RWPE2 (cell line): ENCODE measurements at regions not wholly inside any gene's neighbourhood (a gene's known extent, or its start where the extent isn't known, plus 50 kb on each side); places are given as distances from the start of the nearest gene placed in this dataset.

Experiments
- ATAC-seq: fragments of 200-7000 bp; cut with Tn5 transposase; 3 replicates; pipeline ENCODE4 v1.9.1; 2021; ENCODE audit warnings: low read depth
- DNase-seq: peaks from one replicate; pipeline ENCODE4 v3.0.0-alpha.2; 2020; ENCODE audit warnings: low spot score
- H3K27ac ChIP-seq: fragments of 450-650 bp; 2 replicates; pipeline ENCODE4 v1.5.1; 2017; ENCODE audit warnings: mild to moderate bottlenecking; ENCODE audit not compliant: poor library complexity, severe bottlenecking
- H3K27me3 ChIP-seq: fragments of 250-450 bp; sonication (Bioruptor Pico); 2 replicates; pipeline ENCODE4 v1.5.1; 2021; ENCODE audit warnings: mild to moderate bottlenecking, moderate library complexity; ENCODE audit not compliant: insufficient read depth, poor library complexity, severe bottlenecking
- H3K36me3 ChIP-seq: fragments of 250-450 bp; sonication (Bioruptor Pico); 2 replicates; pipeline ENCODE4 v1.5.1; 2020; ENCODE audit warnings: low read depth, mild to moderate bottlenecking, moderate library complexity
- H3K4me1 ChIP-seq: fragments of 250-450 bp; sonication (Bioruptor Pico); 2 replicates; pipeline ENCODE4 v1.5.1; 2021; ENCODE audit warnings: mild to moderate bottlenecking, moderate library complexity; ENCODE audit not compliant: insufficient read depth, poor library complexity, severe bottlenecking
- H3K4me3 ChIP-seq: fragments of 250-450 bp; sonication (Bioruptor Pico); 2 replicates; pipeline ENCODE4 v1.5.1; 2021; ENCODE audit warnings: mild to moderate bottlenecking, moderate library complexity; ENCODE audit not compliant: severe bottlenecking
- H3K9me3 ChIP-seq: fragments of 250-450 bp; sonication (Bioruptor Pico); 2 replicates; pipeline ENCODE4 v1.5.1; 2021; ENCODE audit warnings: mild to moderate bottlenecking, moderate library complexity; ENCODE audit not compliant: severe bottlenecking
- TF ChIP-seq, protein P1 (sequence below): fragments of 450-650 bp; IDR thresholded peaks from one replicate; pipeline ENCODE4 v1.5.1; 2017; ENCODE audit warnings: mild to moderate bottlenecking, moderate library complexity; ENCODE audit not compliant: poor library complexity, severe bottlenecking

DNA sequence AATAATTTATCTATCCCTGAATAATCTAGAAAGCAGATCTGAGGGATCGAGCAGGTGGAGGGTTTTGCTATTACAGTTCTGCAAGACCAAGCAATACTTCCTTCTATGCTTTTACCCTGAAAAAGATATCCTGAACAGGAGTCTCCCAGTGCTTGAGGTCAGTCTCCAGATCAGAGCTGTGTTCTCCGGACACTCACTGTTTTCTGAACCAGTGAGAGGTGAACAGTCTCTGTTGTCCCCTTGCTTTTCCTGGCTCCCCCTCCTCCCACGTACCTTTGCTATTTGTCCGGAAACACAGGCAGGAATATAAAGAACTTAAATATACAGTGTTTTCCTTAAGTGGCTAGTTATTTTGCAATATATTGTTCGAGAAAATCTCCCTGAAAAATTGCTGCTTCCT lies 116.6 kb downstream of the ATXN3L start:
- no peak for DNase-seq
- Histone ChIP-seq H3K27ac (no peak overlapping the region), H3K27me3 (no peaks in the 10 kb centered on the region), H3K4me1 (peaks cover 3% of the 10 kb centered on the region), H3K4me3 (no peak overlapping the region), H3K9me3 (no peaks in the 10 kb centered on the region), H3K36me3 (no peaks in the 10 kb centered on the region)
- TF ChIP-seq, protein P1, sequence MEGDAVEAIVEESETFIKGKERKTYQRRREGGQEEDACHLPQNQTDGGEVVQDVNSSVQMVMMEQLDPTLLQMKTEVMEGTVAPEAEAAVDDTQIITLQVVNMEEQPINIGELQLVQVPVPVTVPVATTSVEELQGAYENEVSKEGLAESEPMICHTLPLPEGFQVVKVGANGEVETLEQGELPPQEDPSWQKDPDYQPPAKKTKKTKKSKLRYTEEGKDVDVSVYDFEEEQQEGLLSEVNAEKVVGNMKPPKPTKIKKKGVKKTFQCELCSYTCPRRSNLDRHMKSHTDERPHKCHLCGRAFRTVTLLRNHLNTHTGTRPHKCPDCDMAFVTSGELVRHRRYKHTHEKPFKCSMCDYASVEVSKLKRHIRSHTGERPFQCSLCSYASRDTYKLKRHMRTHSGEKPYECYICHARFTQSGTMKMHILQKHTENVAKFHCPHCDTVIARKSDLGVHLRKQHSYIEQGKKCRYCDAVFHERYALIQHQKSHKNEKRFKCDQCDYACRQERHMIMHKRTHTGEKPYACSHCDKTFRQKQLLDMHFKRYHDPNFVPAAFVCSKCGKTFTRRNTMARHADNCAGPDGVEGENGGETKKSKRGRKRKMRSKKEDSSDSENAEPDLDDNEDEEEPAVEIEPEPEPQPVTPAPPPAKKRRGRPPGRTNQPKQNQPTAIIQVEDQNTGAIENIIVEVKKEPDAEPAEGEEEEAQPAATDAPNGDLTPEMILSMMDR: no peak
- ATAC-seq: no peak

DNA sequence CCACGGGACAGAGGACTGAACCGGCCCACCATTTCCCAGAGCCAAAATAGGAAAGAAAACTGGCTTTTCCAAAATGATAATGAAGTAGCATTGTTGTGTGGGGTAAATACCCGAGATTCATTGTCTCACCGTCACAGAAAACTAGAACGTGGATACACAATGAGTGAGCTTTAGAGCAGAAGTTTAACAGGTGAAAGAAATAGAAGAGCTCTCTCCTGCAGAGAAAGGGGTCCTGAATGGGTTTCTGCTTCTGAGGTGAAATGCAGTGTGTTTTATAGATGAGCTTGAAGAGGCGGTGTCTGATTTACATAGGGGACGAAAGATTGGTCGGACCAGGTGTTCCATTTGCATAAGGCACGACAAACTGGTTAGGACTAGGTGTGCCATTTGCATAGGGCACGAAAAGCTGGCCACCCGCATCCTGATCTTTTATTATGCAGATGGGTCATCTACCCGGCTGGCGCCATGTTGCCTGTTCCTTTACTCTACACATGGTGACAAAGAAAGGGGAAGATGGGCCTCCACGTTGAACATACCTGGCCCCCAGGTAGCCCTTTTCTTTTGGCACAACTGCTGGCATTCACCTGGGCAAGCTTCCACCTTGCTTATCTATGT lies 118.1 kb downstream of the ATXN3L start:
- Histone ChIP-seq H3K4me3 (no peak overlapping the region), H3K27me3 (no peaks in the 10 kb centered on the region), H3K27ac (no peak overlapping the region), H3K9me3 (no peaks in the 10 kb centered on the region), H3K4me1 (peaks cover 3% of the 10 kb centered on the region), H3K36me3 (no peaks in the 10 kb centered on the region)
- no peak for ATAC-seq
- TF ChIP-seq, protein P1: no peak
- DNase-seq: no peak

DNA sequence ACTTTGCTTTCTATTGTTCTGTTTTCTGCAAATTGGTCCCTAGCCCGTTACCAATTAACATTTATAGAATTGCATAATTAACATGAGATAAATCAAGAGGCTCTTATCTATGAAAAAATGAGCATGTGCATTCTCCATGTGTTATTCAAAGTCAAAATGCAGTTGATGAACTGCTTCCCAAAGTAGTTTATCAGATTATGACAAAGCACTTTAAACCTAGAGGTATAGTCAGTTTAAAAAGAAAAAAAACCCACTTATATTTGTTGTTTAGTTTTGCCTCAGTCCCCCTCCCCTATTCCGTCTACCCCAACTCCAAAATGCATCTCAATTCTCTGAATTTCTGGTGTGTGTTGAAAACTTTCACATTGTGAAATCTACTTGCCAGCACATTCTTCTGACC lies 119.5 kb downstream of the ATXN3L start:
- H3K4me3 ChIP-seq: no peak overlapping the region
- DNase-seq: no peak
- ATAC-seq: no peak
- TF ChIP-seq, protein P1: no peak
- H3K4me1 ChIP-seq: peaks cover 3% of the 10 kb centered on the region
- no peaks in the 10 kb centered on the region for H3K36me3 ChIP-seq
- no peak overlapping the region for H3K27ac ChIP-seq
- H3K27me3 ChIP-seq: no peaks in the 10 kb centered on the region
- H3K9me3 ChIP-seq: no peaks in the 10 kb centered on the region

DNA sequence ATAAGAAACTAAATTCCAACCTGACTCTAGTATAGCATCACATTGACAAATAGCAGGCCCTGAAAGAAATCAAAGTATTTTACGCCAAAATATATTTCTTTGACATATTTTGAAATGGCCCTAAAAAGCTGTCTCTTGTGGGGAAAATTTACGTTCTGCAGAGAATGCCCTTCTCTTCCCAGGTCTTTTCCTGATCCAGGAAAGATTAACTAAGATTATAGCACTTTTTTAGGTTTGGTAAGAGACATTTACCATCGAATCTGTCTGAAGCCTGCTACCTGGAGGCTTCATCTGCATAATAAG lies 121.1 kb downstream of the ATXN3L start:
- Histone ChIP-seq H3K4me3 (no peak overlapping the region), H3K27ac (no peak overlapping the region), H3K36me3 (no peaks in the 10 kb centered on the region), H3K4me1 (peaks cover 3% of the 10 kb centered on the region), H3K27me3 (no peaks in the 10 kb centered on the region), H3K9me3 (no peaks in the 10 kb centered on the region)
- no peak for ATAC-seq
- no peak for DNase-seq
- TF ChIP-seq, protein P1: no peak

DNA sequence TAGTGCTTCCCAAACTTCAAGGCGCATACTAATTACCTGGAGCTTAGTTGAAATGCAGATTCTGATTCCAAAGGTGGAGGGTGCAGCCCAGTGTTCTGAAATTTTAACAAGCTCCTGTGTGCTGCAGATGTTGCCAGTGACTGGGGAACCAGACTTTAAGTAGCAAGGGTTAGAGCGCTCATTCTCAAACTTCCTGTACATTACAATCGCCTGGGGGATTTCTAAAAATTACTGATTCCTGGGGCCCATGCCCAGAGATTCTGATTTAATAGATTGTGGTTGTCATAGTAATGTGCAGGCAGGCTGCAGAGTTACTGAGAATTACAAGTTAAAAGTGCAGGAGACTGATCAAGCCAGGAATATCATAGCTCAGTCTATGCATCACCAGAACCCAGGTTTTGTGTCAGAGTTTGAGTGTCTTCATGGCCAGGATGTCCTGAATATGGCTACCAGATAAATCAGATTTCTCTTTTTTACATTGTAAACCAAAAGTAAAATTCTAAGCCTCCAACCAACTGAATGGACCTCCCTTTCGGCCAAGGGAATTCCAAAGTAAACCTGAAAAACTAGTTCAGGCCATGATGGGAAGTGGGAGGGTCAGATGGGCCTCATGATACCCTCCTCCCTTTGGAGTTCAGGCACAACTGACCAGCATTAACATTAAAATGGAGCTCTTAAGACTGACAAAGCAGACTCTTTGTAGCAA lies 121.6 kb downstream of the ATXN3L start:
- TF ChIP-seq, protein P1: no peak
- ATAC-seq (no peak), DNase-seq (no peak)
- H3K36me3 ChIP-seq: no peaks in the 10 kb centered on the region
- H3K4me1 ChIP-seq: peaks cover 3% of the 10 kb centered on the region
- no peak overlapping the region for H3K27ac ChIP-seq
- no peaks in the 10 kb centered on the region for H3K27me3 ChIP-seq
- no peaks in the 10 kb centered on the region for H3K9me3 ChIP-seq
- no peak overlapping the region for H3K4me3 ChIP-seq
